Anterior cingulate cortex (tissue), 58 donors: ENCODE measurements at regions not wholly inside any gene's neighbourhood (a gene's known extent, or its start where the extent isn't known, plus 50 kb on each side); places are given as distances from the start of the nearest gene placed in this dataset.
"Not testable (repeated sequence)": the region's sequence is repeated elsewhere in the genome, so short reads cannot be mapped to it uniquely, and the experiment has no call there.

Experiments used
- DNase-seq, 58 donors: peaks; one replicate each; lab custom pipeline; 2025; lab: John Stamatoyannopoulos, UW

- no peak for DNase-seq
Measured at GRCh38 chr1:30104551-30104950, 618.8 kb downstream of the MATN1 start.

GRCh38 chr1:30103708-30104411, 619.5 kb downstream of the MATN1 start:
- peak in 4 of 58 donors; percentile 21 to 33 (median 26) for DNase-seq

GRCh38 chr1:30102605-30103004, 620.8 kb downstream of the MATN1 start:
- DNase-seq: no peak

- DNase-seq: no peak
Measured at GRCh38 chr1:30101487-30102227, 621.7 kb downstream of the MATN1 start.

- DNase-seq: no peak
Measured at GRCh38 chr1:30101016-30101415, 622.4 kb downstream of the MATN1 start.

GRCh38 chr1:30100524-30100862, 622.9 kb downstream of the MATN1 start:
- no peak for DNase-seq

GRCh38 chr1:30099587-30100523, 623.5 kb downstream of the MATN1 start:
- DNase-seq: peak in 1 of 58 donors; percentile 17

GRCh38 chr1:30097851-30098250, 625.5 kb downstream of the MATN1 start:
- DNase-seq: not testable (repeated sequence)

- no peak for DNase-seq
Measured at GRCh38 chr1:30095451-30096025, 627.8 kb downstream of the MATN1 start.

GRCh38 chr1:30095051-30095450, 628.3 kb downstream of the MATN1 start:
- DNase-seq: no peak

- DNase-seq: no peak
Measured at GRCh38 chr1:30092051-30092858, 631.1 kb downstream of the MATN1 start.

- no peak for DNase-seq
Measured at GRCh38 chr1:30090162-30090820, 633.1 kb downstream of the MATN1 start.

- no peak for DNase-seq
Measured at GRCh38 chr1:30089024-30089430, 634.4 kb downstream of the MATN1 start.

GRCh38 chr1:30088594-30088993, 634.8 kb downstream of the MATN1 start:
- DNase-seq: no peak

GRCh38 chr1:30087465-30087864, 635.9 kb downstream of the MATN1 start:
- peak in 1 of 58 donors; percentile 7 for DNase-seq

GRCh38 chr1:30085811-30086770, 637.3 kb downstream of the MATN1 start:
- peak in 36 of 58 donors; percentile 8 to 62 (median 34) for DNase-seq

GRCh38 chr1:30084909-30085571, 638.3 kb downstream of the MATN1 start:
- DNase-seq: no peak
